Calu3 (cell line): ENCODE measurements at regions not wholly inside any gene's neighbourhood (a gene's known extent, or its start where the extent isn't known, plus 50 kb on each side); places are given as distances from the start of the nearest gene placed in this dataset.

ENCODE experiments used
- BruUV-seq: library from RNA; stranded (reverse); fragments of 400-500 nt; replicated peaks from 2 replicates; lab custom pipeline; 2021; lab: Mats Ljungman, UMichigan
- CTCF ChIA-PET: fragments of 300-600 bp; sonication (Branson Sonifier 250); formaldehyde crosslinking; loops from one replicate; lab custom pipeline; 2022; ENCODE audit warnings: antibody characterized with exemption; lab: Charles Lee
- DNase-seq: peaks from one replicate; pipeline ENCODE4 v3.0.0; 2022
- H3K27ac Mint-ChIP-seq: one replicate; pipeline ENCODE4 v1.8.0; 2022; ENCODE audit warnings: mixed read lengths; ENCODE audit not compliant: unreplicated experiment
- H3K27me3 Mint-ChIP-seq: one replicate; pipeline ENCODE4 v1.8.0; 2022; ENCODE audit warnings: mixed read lengths; ENCODE audit not compliant: unreplicated experiment
- H3K36me3 Mint-ChIP-seq: one replicate; pipeline ENCODE4 v1.8.0; 2022; ENCODE audit warnings: mild to moderate bottlenecking, moderate library complexity, mixed read lengths; ENCODE audit not compliant: insufficient read depth, unreplicated experiment
- H3K4me1 Mint-ChIP-seq: one replicate; pipeline ENCODE4 v1.8.0; 2022; ENCODE audit warnings: mild to moderate bottlenecking, low read depth, mixed read lengths; ENCODE audit not compliant: unreplicated experiment
- H3K4me3 Mint-ChIP-seq: one replicate; pipeline ENCODE4 v1.8.0; 2022; ENCODE audit warnings: mild to moderate bottlenecking, low read depth, moderate library complexity, mixed read lengths; ENCODE audit not compliant: unreplicated experiment
- H3K9me3 Mint-ChIP-seq: one replicate; pipeline ENCODE4 v1.8.0; 2022; ENCODE audit warnings: low read depth, mixed read lengths; ENCODE audit not compliant: unreplicated experiment
- CTCF ChIP-seq: fragments of 200-600 bp; IDR thresholded peaks from one replicate; pipeline ENCODE4 v1.8.0; 2022; ENCODE audit warnings: antibody characterized with exemption; ENCODE audit not compliant: unreplicated experiment
- intact Hi-C: fragments of 100-400 bp; cut with micrococcal nuclease; formaldehyde crosslinking; loops from one replicate; pipeline ENCODE4 v1.10.0; 2022; ENCODE audit not compliant: unreplicated experiment

GRCh38 chr3:8380904-8381704 is 120.5 kb upstream of the LMCD1 start:
- Mint-ChIP-seq H3K27me3 (no peaks in the 10 kb centered on the region), H3K27ac (no peak overlapping the region), H3K4me3 (no peak overlapping the region), H3K9me3 (no peaks in the 10 kb centered on the region), H3K4me1 (no peaks in the 10 kb centered on the region), H3K36me3 (no peaks in the 10 kb centered on the region)
- no TSS peak for BruUV-seq
- no peak for TF ChIP-seq CTCF
- no peak for DNase-seq
- CTCF ChIA-PET = no interaction called here
- intact Hi-C loops = no loop called here

- Mint-ChIP-seq H3K27me3 (no peaks in the 10 kb centered on the region), H3K4me1 (no peaks in the 10 kb centered on the region), H3K27ac (no peak overlapping the region), H3K9me3 (no peaks in the 10 kb centered on the region), H3K4me3 (no peak overlapping the region), H3K36me3 (no peaks in the 10 kb centered on the region)
- DNase-seq = no peak
- CTCF ChIA-PET = no interaction called here
- TF ChIP-seq CTCF = no peak
- intact Hi-C loops = no loop called here
- no TSS peak for BruUV-seq
Observed at GRCh38 chr3:8385848-8386620, 115.6 kb upstream of the LMCD1 start.

DNA sequence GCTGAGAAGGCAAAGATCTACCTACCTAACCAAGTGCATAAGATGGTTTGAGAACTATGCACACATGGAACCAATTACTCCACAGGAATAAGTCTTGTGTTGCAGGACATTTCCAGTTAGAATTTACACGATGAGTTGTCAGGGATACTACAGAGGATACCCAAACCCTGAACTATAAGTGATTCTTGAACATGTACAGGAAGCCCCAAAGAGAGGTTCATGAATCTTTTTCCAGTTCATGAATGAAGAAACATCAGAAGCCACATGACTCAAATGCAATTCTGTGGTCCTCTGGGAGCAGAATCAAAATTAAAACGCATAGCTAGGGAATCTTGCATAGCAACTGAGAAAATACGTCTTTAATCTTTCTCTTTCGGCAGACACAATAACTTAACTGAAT is 114.1 kb upstream of the LMCD1 start:
- CTCF ChIA-PET = no interaction called here
- no TSS peak for BruUV-seq
- TF ChIP-seq CTCF = no peak
- no peak for DNase-seq
- intact Hi-C loops = no loop called here
- Mint-ChIP-seq H3K27me3 (no peaks in the 10 kb centered on the region), H3K4me3 (no peak overlapping the region), H3K4me1 (no peaks in the 10 kb centered on the region), H3K9me3 (no peaks in the 10 kb centered on the region), H3K27ac (no peak overlapping the region), H3K36me3 (no peaks in the 10 kb centered on the region)

DNA sequence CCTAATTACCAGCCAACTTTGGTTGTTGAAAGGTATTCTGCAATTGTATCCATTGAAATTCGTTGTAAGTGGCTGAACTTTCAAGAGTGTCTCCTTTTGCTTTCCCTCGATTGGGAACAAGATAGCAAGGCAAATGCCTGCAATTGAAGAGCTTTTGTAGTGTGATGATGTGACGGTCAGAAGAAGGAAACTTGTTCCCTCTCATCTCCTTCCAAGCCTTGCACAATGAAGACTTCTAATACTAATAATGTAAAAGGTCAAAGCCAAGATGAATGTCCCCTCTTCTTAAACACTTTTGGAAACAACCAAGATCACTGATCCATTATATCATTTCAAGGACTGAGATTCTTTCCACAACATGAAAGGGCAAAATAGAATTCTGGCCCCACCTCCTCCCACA is 101.9 kb upstream of the LMCD1 start:
- Mint-ChIP-seq H3K9me3 (no peaks in the 10 kb centered on the region), H3K27ac (no peak overlapping the region), H3K36me3 (no peaks in the 10 kb centered on the region), H3K4me3 (no peak overlapping the region), H3K4me1 (no peaks in the 10 kb centered on the region), H3K27me3 (no peaks in the 10 kb centered on the region)
- intact Hi-C loops = no loop called here
- DNase-seq = no peak
- no peak for TF ChIP-seq CTCF
- BruUV-seq = no TSS peak
- CTCF ChIA-PET = no interaction called here
